HCT116 (cell line): ENCODE measurements at regions not wholly inside any gene's neighbourhood (a gene's known extent, or its start where the extent isn't known, plus 50 kb on each side); places are given as distances from the start of the nearest gene placed in this dataset.

Experiments
- ATAC-seq: fragments of 200-7000 bp; cut with Tn5 transposase; 2 replicates; pipeline ENCODE4 v1.9.1; 2020; ENCODE audit warnings: mild to moderate bottlenecking, moderate library complexity
- BruUV-seq: library from RNA; stranded (reverse); fragments of 400-500 nt; replicated peaks from 2 replicates; lab custom pipeline; 2021; lab: Mats Ljungman, UMichigan
- CTCF ChIA-PET: fragments of 300-600 bp; sonication (Branson Sonifier 250); formaldehyde crosslinking; loops from one replicate; lab custom pipeline; 2021; ENCODE audit warnings: antibody characterized with exemption; lab: Charles Lee
- POLR2A ChIA-PET: fragments of 300-600, 350-600 bp; sonication (Branson Sonifier 250); formaldehyde crosslinking; loops from one replicate; lab custom pipeline; 2021; ENCODE audit warnings: antibody characterized with exemption; lab: Charles Lee
- RAD21 ChIA-PET, 2 experiments: fragments of 300-600 bp; sonication (Branson Sonifier 250); formaldehyde crosslinking; loops; one replicate each; lab custom pipeline; 2023; ENCODE audit warnings: low total read pairs in 2 of 2; ENCODE audit not compliant: uncharacterized antibody in 2 of 2, unreplicated experiment in 2 of 2, low non-redundant PET in 1 of 2; lab: Charles Lee
- DNase-seq: peaks from one replicate; pipeline ENCODE4 v3.0.0-alpha.2; 2010; ENCODE audit warnings: low read depth, low spot score
- H2AFZ ChIP-seq: fragments of 200-600 bp; shearing (Covaris generic), sonication (generic); 2 replicates; pipeline ENCODE4 v1.6.1; 2017; ENCODE audit warnings: low read depth, mixed run types, mixed read lengths, antibody characterized with exemption, low read length; ENCODE audit not compliant: poor library complexity, severe bottlenecking
- H3K27ac ChIP-seq: 2 replicates; pipeline ENCODE4 v1.5.1; 2012; ENCODE audit warnings: low read depth, low read length
- H3K27me3 ChIP-seq: fragments of 200-600 bp; sonication (generic); 2 replicates; pipeline ENCODE4 v1.6.1; 2016; ENCODE audit warnings: mixed run types, low read length, mixed read lengths; ENCODE audit not compliant: insufficient read depth
- H3K36me3 ChIP-seq, 2 experiments: fragments of 200-500 bp in 1 of 2; fragments of 200-600 bp in 1 of 2; sonication (Bioruptor generic) in 1 of 2; sonication (generic) in 1 of 2; 2 replicates each; pipeline versions ENCODE4 v1.5.1 to v1.6.1; 2014 to 2016; ENCODE audit warnings: low read length in 2 of 2, inconsistent platforms in 1 of 2, mixed read lengths in 1 of 2, mixed run types in 1 of 2; ENCODE audit not compliant: insufficient read depth in 2 of 2, control insufficient read depth in 1 of 2
- H3K4me1 ChIP-seq, 2 experiments: fragments of 200-600 bp in 1 of 2; sonication (generic) in 1 of 2; 2 replicates each; pipeline versions ENCODE4 v1.5.1 to v1.6.1; 2012 to 2017; ENCODE audit warnings: low read length in 2 of 2, inconsistent platforms in 1 of 2, mild to moderate bottlenecking in 1 of 2, mixed read lengths in 1 of 2, mixed run types in 1 of 2, moderate library complexity in 1 of 2; ENCODE audit not compliant: insufficient read depth in 2 of 2, control insufficient read depth in 1 of 2
- H3K4me2 ChIP-seq: fragments of 200-600 bp; sonication (generic); 2 replicates; pipeline ENCODE4 v1.6.1; 2017; ENCODE audit warnings: mixed run types, low read length, mixed read lengths
- H3K4me3 ChIP-seq, 2 experiments: fragments of 200-600 bp in 1 of 2; sonication (generic) in 1 of 2; replicated peaks in 1 of 2; 2 replicates each; pipeline ENCODE4 v1.5.1; 2011 to 2016; ENCODE audit warnings: low read length in 2 of 2, control low read depth in 1 of 2, low read depth in 1 of 2, mild to moderate bottlenecking in 1 of 2, mixed read lengths in 1 of 2, mixed run types in 1 of 2
- H3K79me2 ChIP-seq: fragments of 200-600 bp; sonication (generic); 2 replicates; pipeline ENCODE4 v1.6.1; 2017; ENCODE audit warnings: mild to moderate bottlenecking, mixed run types, low read length, moderate library complexity, mixed read lengths; ENCODE audit not compliant: insufficient read depth
- H3K9ac ChIP-seq: fragments of 200-600 bp; sonication (generic); 2 replicates; pipeline ENCODE4 v1.6.1; 2016; ENCODE audit warnings: low read length, mixed read lengths
- H3K9me2 ChIP-seq: fragments of 200-600 bp; sonication (generic), shearing (Covaris generic); 2 replicates; pipeline ENCODE4 v1.6.1; 2017; ENCODE audit warnings: mixed run types, mild to moderate bottlenecking, moderate library complexity; ENCODE audit not compliant: insufficient read depth
- H3K9me3 ChIP-seq, 2 experiments: fragments of 200-500 bp in 1 of 2; fragments of 200-600 bp in 1 of 2; sonication (Bioruptor generic) in 1 of 2; sonication (generic) in 1 of 2; 2 replicates each; pipeline ENCODE4 v1.6.1; 2014 to 2017; ENCODE audit warnings: low read length in 2 of 2, mixed read lengths in 2 of 2, inconsistent platforms in 1 of 2, low read depth in 1 of 2, mild to moderate bottlenecking in 1 of 2, mixed run types in 1 of 2, moderate library complexity in 1 of 2; ENCODE audit not compliant: control insufficient read depth in 1 of 2, insufficient read depth in 1 of 2
- H4K20me1 ChIP-seq: fragments of 200-600 bp; sonication (generic), shearing (Covaris generic); 2 replicates; pipeline ENCODE4 v1.6.1; 2017; ENCODE audit warnings: mixed run types, mild to moderate bottlenecking, moderate library complexity; ENCODE audit not compliant: insufficient read depth
- CBX3 ChIP-seq: IDR thresholded peaks from 2 replicates; pipeline ENCODE4 v1.6.1; 2012; ENCODE audit warnings: low read depth
- CEBPB ChIP-seq: IDR thresholded peaks from 2 replicates; pipeline ENCODE4 v1.6.1; 2012; ENCODE audit warnings: low read depth
- EGR1 ChIP-seq: IDR thresholded peaks from 2 replicates; pipeline ENCODE4 v1.6.1; 2012; ENCODE audit warnings: low read depth
- ELF1 ChIP-seq: IDR thresholded peaks from 2 replicates; pipeline ENCODE4 v1.6.1; 2012; ENCODE audit warnings: low read depth, borderline replicate concordance
- EZH2 ChIP-seq: fragments of 200-600 bp; sonication (generic); IDR thresholded peaks from 2 replicates; pipeline ENCODE4 v1.6.1; 2017; ENCODE audit warnings: antibody characterized with exemption, mixed run types
- EZH2phosphoT487 ChIP-seq: fragments of 200-600 bp; IDR thresholded peaks from 2 replicates; pipeline ENCODE4 v1.6.1; 2018; ENCODE audit warnings: antibody characterized with exemption, borderline replicate concordance
- FOSL1 ChIP-seq: IDR thresholded peaks from 2 replicates; pipeline ENCODE4 v1.6.1; 2012; ENCODE audit warnings: low read depth
- JUND ChIP-seq: IDR thresholded peaks from 2 replicates; pipeline ENCODE4 v1.6.1; 2012
- POLR2A ChIP-seq: IDR thresholded peaks from 2 replicates; pipeline ENCODE4 v1.7.0; 2011; ENCODE audit warnings: borderline replicate concordance; ENCODE audit not compliant: insufficient read depth, insufficient read length; ENCODE audit errors: extremely low read depth
- POLR2AphosphoS5 ChIP-seq: IDR thresholded peaks from 2 replicates; pipeline ENCODE4 v1.6.1; 2011; ENCODE audit warnings: mild to moderate bottlenecking, low read depth, low read length, moderate library complexity
- RAD21 ChIP-seq: IDR thresholded peaks from 2 replicates; pipeline ENCODE4 v1.6.1; 2012; ENCODE audit warnings: low read depth, mild to moderate bottlenecking
- SP1 ChIP-seq: IDR thresholded peaks from 2 replicates; pipeline ENCODE4 v1.6.1; 2012; ENCODE audit warnings: low read depth
- SRF ChIP-seq: IDR thresholded peaks from 2 replicates; pipeline ENCODE4 v1.6.1; 2012; ENCODE audit warnings: low read depth
- YY1 ChIP-seq: IDR thresholded peaks from 2 replicates; pipeline ENCODE4 v1.6.1; 2011; ENCODE audit warnings: low read length, low read depth, moderate library complexity, mild to moderate bottlenecking; ENCODE audit not compliant: insufficient replicate concordance; ENCODE audit errors: extremely low read depth
- ZFX ChIP-seq: fragments of 450-650 bp; IDR thresholded peaks from 2 replicates; pipeline ENCODE4 v1.6.1; 2017
- ZNF274 ChIP-seq: fragments of 200-500 bp; sonication (Bioruptor generic); IDR thresholded peaks from 2 replicates; pipeline ENCODE4 v1.6.1; 2014; ENCODE audit warnings: mild to moderate bottlenecking, low read depth, low read length, inconsistent platforms
- intact Hi-C: fragments of 100-400 bp; cut with micrococcal nuclease; formaldehyde crosslinking; loops from 2 replicates; pipeline ENCODE4 v1.10.0; 2022
- TF ChIP-seq, protein P1 (sequence below): IDR thresholded peaks from 2 replicates; pipeline ENCODE4 v1.6.1; 2012
- TF ChIP-seq, protein P2 (sequence below): IDR thresholded peaks from 2 replicates; pipeline ENCODE4 v1.6.1; 2012
- TF ChIP-seq, protein P3 (sequence below), 3 experiments: fragments of 200-600 bp in 1 of 3; sonication (generic) in 1 of 3; IDR thresholded peaks in 2 of 3; conservative IDR thresholded peaks in 1 of 3; 2 replicates each; pipeline ENCODE4 v1.5.1; 2012 to 2017; ENCODE audit warnings: low read depth in 2 of 3, low read length in 2 of 3, antibody characterized with exemption in 1 of 3, borderline replicate concordance in 1 of 3, control low read depth in 1 of 3, mild to moderate bottlenecking in 1 of 3, mixed read lengths in 1 of 3, mixed run types in 1 of 3, moderate library complexity in 1 of 3; ENCODE audit not compliant: insufficient read depth in 1 of 3
- TF ChIP-seq, protein P4 (sequence below): IDR thresholded peaks from 2 replicates; pipeline ENCODE4 v1.6.1; 2011; ENCODE audit warnings: mild to moderate bottlenecking, low read length, moderate library complexity; ENCODE audit not compliant: insufficient replicate concordance; ENCODE audit errors: extremely low read depth

DNA sequence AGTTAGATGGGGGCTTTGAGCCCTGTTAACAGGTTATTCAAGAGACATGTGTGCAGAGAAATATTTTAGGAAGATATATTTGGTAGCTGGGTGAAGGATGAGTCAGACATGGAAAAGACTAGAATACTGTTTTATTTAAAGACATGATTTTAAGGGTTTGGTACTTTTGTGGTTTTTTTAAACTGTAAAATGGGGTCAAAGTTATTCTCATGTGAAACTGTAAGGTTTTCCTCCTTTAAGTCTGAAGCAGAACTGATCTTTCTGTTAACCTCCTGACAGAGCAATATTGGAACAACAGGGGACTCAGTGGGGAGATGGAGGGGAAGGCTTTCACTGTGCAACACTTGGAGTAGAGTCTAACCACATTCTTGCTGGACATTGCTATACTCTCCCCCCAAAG, 112.4 kb upstream of the LSM6 start:
- no peak for TF ChIP-seq ELF1
- TF ChIP-seq EZH2phosphoT487: no peak
- no peak for TF ChIP-seq FOSL1
- TF ChIP-seq CEBPB: no peak
- no peak for TF ChIP-seq CBX3
- no peak for TF ChIP-seq JUND
- no peak for TF ChIP-seq ZNF274
- TF ChIP-seq, protein P1, sequence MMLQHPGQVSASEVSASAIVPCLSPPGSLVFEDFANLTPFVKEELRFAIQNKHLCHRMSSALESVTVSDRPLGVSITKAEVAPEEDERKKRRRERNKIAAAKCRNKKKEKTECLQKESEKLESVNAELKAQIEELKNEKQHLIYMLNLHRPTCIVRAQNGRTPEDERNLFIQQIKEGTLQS: no peak
- TF ChIP-seq, protein P2, sequence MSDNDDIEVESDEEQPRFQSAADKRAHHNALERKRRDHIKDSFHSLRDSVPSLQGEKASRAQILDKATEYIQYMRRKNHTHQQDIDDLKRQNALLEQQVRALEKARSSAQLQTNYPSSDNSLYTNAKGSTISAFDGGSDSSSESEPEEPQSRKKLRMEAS: no peak
- TF ChIP-seq SRF: no peak
- TF ChIP-seq EZH2: no peak
- TF ChIP-seq, protein P3, sequence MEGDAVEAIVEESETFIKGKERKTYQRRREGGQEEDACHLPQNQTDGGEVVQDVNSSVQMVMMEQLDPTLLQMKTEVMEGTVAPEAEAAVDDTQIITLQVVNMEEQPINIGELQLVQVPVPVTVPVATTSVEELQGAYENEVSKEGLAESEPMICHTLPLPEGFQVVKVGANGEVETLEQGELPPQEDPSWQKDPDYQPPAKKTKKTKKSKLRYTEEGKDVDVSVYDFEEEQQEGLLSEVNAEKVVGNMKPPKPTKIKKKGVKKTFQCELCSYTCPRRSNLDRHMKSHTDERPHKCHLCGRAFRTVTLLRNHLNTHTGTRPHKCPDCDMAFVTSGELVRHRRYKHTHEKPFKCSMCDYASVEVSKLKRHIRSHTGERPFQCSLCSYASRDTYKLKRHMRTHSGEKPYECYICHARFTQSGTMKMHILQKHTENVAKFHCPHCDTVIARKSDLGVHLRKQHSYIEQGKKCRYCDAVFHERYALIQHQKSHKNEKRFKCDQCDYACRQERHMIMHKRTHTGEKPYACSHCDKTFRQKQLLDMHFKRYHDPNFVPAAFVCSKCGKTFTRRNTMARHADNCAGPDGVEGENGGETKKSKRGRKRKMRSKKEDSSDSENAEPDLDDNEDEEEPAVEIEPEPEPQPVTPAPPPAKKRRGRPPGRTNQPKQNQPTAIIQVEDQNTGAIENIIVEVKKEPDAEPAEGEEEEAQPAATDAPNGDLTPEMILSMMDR (IDR thresholded peaks at IDR 0.05 in 2 of 3, conservative IDR thresholded peaks at IDR 0.05 in 1 of 3; ENCODE audit: borderline replicate concordance in 1 of 3, insufficient read depth in 1 of 3, low read depth in 2 of 3, low read length in 2 of 3): no peak
- no peak for TF ChIP-seq ZFX
- TF ChIP-seq EGR1: no peak
- no peak for TF ChIP-seq YY1
- TF ChIP-seq POLR2A: no peak
- TF ChIP-seq SP1: no peak
- TF ChIP-seq, protein P4, sequence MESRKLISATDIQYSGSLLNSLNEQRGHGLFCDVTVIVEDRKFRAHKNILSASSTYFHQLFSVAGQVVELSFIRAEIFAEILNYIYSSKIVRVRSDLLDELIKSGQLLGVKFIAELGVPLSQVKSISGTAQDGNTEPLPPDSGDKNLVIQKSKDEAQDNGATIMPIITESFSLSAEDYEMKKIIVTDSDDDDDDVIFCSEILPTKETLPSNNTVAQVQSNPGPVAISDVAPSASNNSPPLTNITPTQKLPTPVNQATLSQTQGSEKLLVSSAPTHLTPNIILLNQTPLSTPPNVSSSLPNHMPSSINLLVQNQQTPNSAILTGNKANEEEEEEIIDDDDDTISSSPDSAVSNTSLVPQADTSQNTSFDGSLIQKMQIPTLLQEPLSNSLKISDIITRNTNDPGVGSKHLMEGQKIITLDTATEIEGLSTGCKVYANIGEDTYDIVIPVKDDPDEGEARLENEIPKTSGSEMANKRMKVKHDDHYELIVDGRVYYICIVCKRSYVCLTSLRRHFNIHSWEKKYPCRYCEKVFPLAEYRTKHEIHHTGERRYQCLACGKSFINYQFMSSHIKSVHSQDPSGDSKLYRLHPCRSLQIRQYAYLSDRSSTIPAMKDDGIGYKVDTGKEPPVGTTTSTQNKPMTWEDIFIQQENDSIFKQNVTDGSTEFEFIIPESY: no peak
- no peak for TF ChIP-seq POLR2AphosphoS5
- TF ChIP-seq RAD21: no peak

More for the DNA sequence above, 112.4 kb upstream of the LSM6 start:
- no peak for ATAC-seq
- no peak overlapping the region for H3K9ac ChIP-seq
- no peaks in the 10 kb centered on the region for H3K36me3 ChIP-seq
- no TSS peak for BruUV-seq
- POLR2A ChIA-PET: no interaction called here
- RAD21 ChIA-PET: no interaction called here
- no peak overlapping the region for H3K4me3 ChIP-seq
- H3K4me1 ChIP-seq: no peaks in the 10 kb centered on the region
- H3K4me2 ChIP-seq: no peak overlapping the region
- no peak for DNase-seq
- CTCF ChIA-PET: no interaction called here
- H3K27ac ChIP-seq: no peak overlapping the region
- no peaks in the 10 kb centered on the region for H4K20me1 ChIP-seq
- H3K9me3 ChIP-seq: no peaks in the 10 kb centered on the region
- intact Hi-C loops: no loop called here
- H3K27me3 ChIP-seq: 0 out of 2 replicates have a peak, but pooled peaks cover 6% of the 10 kb centered on the region
- no peaks in the 10 kb centered on the region; the same call in 1 of the 2 replicates for H3K9me2 ChIP-seq
- no peaks in the 10 kb centered on the region for H3K79me2 ChIP-seq
- no peak overlapping the region for H2AFZ ChIP-seq
